BE2C (cell line): ENCODE measurements at regions not wholly inside any gene's neighbourhood (a gene's known extent, or its start where the extent isn't known, plus 50 kb on each side); places are given as distances from the start of the nearest gene placed in this dataset.

Experiments
- DNase-seq: peaks from one replicate; pipeline ENCODE4 v3.0.0-alpha.2; 2020
- H3K27me3 ChIP-seq: fragments of 250-450 bp; sonication (Bioruptor Pico); 2 replicates; pipeline ENCODE4 v1.5.1; 2020; ENCODE audit warnings: mild to moderate bottlenecking
- H3K36me3 ChIP-seq: fragments of 250-450 bp; sonication (Bioruptor Pico); 2 replicates; pipeline ENCODE4 v1.5.1; 2020; ENCODE audit warnings: mild to moderate bottlenecking
- H3K4me1 ChIP-seq: fragments of 250-450 bp; sonication (Bioruptor Pico); 2 replicates; pipeline ENCODE4 v1.5.1; 2020
- H3K4me3 ChIP-seq: 2 replicates; pipeline ENCODE4 v1.5.1; 2011; ENCODE audit warnings: low read depth, low read length
- H3K9me3 ChIP-seq: fragments of 250-450 bp; sonication (Bioruptor Pico); 2 replicates; pipeline ENCODE4 v1.5.1; 2020
- TF ChIP-seq, protein P1 (sequence below): IDR thresholded peaks from 2 replicates; pipeline ENCODE4 v1.5.1; 2012; ENCODE audit warnings: mild to moderate bottlenecking, low read depth, low read length

DNA sequence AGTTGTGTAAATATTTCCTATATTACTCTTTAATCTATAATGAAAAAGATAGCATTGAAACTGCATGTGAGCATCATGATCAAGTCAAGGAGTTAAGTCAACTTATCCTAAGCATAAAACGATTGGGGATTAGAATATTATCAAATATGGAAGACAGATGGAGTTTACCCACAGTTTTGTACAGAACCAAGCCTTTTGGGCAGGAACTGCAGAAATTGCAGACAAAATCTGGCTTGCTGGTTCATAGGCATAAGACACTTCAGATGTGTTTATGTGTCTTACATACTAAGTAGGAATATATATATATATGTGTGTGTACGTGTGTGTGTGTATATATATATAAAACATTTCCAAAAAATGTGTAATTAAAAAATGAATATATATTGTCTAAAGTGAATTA lies 375.4 kb upstream of the TPK1 start:
- DNase-seq: no peak
- TF ChIP-seq, protein P1, sequence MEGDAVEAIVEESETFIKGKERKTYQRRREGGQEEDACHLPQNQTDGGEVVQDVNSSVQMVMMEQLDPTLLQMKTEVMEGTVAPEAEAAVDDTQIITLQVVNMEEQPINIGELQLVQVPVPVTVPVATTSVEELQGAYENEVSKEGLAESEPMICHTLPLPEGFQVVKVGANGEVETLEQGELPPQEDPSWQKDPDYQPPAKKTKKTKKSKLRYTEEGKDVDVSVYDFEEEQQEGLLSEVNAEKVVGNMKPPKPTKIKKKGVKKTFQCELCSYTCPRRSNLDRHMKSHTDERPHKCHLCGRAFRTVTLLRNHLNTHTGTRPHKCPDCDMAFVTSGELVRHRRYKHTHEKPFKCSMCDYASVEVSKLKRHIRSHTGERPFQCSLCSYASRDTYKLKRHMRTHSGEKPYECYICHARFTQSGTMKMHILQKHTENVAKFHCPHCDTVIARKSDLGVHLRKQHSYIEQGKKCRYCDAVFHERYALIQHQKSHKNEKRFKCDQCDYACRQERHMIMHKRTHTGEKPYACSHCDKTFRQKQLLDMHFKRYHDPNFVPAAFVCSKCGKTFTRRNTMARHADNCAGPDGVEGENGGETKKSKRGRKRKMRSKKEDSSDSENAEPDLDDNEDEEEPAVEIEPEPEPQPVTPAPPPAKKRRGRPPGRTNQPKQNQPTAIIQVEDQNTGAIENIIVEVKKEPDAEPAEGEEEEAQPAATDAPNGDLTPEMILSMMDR: no peak
- H3K4me3 ChIP-seq: no peak overlapping the region
- no peaks in the 10 kb centered on the region for H3K9me3 ChIP-seq
- no peaks in the 10 kb centered on the region for H3K36me3 ChIP-seq
- no peaks in the 10 kb centered on the region for H3K27me3 ChIP-seq
- H3K4me1 ChIP-seq: no peaks in the 10 kb centered on the region

DNA sequence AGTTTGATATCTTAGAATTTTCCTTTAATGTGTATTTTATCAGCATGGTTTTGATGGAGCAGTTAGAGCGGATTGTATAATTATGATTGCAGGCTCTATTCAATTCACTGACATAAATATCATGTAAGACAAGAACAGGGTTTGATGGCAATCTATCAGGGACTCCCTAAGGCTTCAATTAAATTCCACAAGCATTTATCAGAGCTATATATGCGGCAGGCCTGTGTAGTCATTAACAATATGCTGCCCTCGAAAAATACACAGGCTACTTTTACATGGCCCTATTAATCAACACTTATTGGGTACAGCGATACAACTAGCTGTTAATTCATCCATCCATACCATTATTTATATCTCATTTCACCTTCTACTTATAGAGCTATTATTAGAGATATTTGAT lies 358.1 kb upstream of the TPK1 start:
- no peak for DNase-seq
- H3K9me3 ChIP-seq: no peaks in the 10 kb centered on the region
- TF ChIP-seq, protein P1: no peak
- H3K27me3 ChIP-seq: no peaks in the 10 kb centered on the region
- no peaks in the 10 kb centered on the region for H3K4me1 ChIP-seq
- H3K36me3 ChIP-seq: no peaks in the 10 kb centered on the region
- H3K4me3 ChIP-seq: no peak overlapping the region

DNA sequence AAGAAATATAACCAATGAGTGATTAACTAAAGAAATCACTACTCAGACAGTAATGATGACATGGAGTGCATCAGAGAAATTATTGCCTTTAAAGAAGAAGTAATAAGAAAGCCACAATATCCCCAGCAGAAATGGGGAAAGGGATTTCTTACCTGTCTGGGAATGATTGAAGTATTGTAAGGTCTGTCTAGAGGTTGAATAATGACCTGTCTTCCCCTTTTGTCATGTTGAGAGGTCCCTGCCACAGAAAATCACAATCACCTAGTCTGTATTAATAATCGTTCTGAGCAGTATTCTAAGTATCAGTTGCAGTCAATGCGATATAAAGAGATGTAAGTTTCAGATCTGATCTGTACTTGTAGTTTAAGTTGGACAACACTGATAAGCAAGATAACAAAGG lies 349.1 kb upstream of the TPK1 start:
- no peaks in the 10 kb centered on the region for H3K36me3 ChIP-seq

DNA sequence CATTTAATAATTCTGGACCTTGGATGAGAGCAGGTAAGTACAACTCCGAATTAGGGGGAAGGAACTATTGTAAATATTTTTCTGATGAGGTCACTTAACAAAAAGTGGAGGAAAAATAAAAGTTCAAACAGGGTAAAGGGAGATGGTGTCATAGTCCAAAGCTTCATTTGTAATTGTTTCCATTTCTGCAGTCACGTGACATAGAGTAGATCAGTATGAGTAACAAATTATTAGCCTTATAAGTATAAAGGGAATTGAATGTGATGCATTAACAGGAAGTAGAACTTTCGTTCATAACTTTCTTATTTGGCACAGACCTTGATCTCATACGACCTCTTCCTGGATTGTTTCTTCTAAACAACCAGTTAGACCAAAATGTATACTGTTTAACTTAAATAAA lies 347.2 kb upstream of the TPK1 start:
- H3K9me3 ChIP-seq: no peaks in the 10 kb centered on the region
- H3K27me3 ChIP-seq: no peaks in the 10 kb centered on the region
- DNase-seq: no peak
- no peak overlapping the region for H3K4me3 ChIP-seq
- no peaks in the 10 kb centered on the region for H3K36me3 ChIP-seq
- no peaks in the 10 kb centered on the region for H3K4me1 ChIP-seq
- TF ChIP-seq, protein P1: no peak

More for the DNA sequence above, 349.1 kb upstream of the TPK1 start:
- TF ChIP-seq, protein P1: no peak
- Histone ChIP-seq H3K27me3 (no peaks in the 10 kb centered on the region), H3K9me3 (no peaks in the 10 kb centered on the region), H3K4me3 (no peak overlapping the region), H3K4me1 (no peaks in the 10 kb centered on the region)
- no peak for DNase-seq

DNA sequence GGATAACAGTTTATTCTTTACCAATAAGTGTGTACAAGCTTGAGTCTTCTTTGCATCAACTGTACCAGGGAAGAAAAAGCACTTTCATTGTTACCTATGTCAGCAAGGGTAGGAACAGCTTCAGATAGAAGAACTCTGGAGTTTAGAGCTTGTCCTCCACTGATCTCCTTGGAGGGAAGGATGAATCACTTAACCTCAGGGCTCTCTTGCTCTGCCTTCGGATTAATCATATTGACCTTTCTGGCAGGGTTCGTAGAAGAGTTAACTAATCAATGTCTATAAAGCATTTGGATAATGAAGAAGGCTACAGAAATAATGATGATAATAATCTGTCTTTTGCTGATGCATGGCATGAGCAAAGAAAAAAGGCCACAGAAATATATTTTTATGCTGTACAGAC lies 339.5 kb upstream of the TPK1 start:
- no peak for DNase-seq
- Histone ChIP-seq H3K4me1 (no peaks in the 10 kb centered on the region), H3K36me3 (no peaks in the 10 kb centered on the region), H3K9me3 (no peaks in the 10 kb centered on the region), H3K27me3 (no peaks in the 10 kb centered on the region), H3K4me3 (no peak overlapping the region)
- TF ChIP-seq, protein P1: no peak

DNA sequence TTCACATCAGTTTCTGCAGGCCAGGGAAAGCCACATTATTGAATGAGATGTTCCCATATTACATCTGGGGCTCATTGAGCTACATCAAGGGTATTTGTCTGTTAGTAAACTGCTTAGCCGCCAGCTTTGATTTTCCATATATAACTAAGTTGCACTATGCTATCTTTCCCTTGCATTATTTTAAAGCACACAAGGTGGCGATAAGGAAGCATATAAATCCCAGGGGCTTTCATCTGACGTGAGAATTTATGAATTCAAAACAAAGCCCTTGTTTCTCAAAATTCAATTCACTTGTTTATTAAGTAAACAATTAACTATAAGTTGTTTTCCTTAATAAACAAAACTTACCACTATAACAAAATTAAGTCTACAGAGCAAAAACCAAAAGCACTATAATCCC lies 334.1 kb upstream of the TPK1 start:
- H3K36me3 ChIP-seq: no peaks in the 10 kb centered on the region
- no peaks in the 10 kb centered on the region for H3K4me1 ChIP-seq
- H3K9me3 ChIP-seq: no peaks in the 10 kb centered on the region; the same call in 1 of the 2 replicates
- TF ChIP-seq, protein P1: no peak
- no peak for DNase-seq
- no peak overlapping the region for H3K4me3 ChIP-seq
- H3K27me3 ChIP-seq: no peaks in the 10 kb centered on the region
